AG04450 (cell line): ENCODE measurements at regions not wholly inside any gene's neighbourhood (a gene's known extent, or its start where the extent isn't known, plus 50 kb on each side); places are given as distances from the start of the nearest gene placed in this dataset.
"Not testable (repeated sequence)": the region's sequence is repeated elsewhere in the genome, so short reads cannot be mapped to it uniquely, and the experiment has no call there.

Source experiments
- CTCF ChIA-PET: fragments of 300-600, 350-600 bp; formaldehyde crosslinking; extraction: SDS; loops from one replicate; lab custom pipeline; 2022; ENCODE audit warnings: antibody characterized with exemption, inconsistent platforms; lab: Charles Lee
- POLR2A ChIA-PET: fragments of 350-600 bp; formaldehyde crosslinking; extraction: SDS; loops from one replicate; lab custom pipeline; 2021; ENCODE audit warnings: antibody characterized with exemption, inconsistent platforms; lab: Yijun Ruan, JAX
- DNase-seq: peaks from one replicate; pipeline ENCODE4 v3.0.0-alpha.2; 2011; ENCODE audit warnings: low read depth, low spot score
- H3K27ac ChIP-seq: one replicate; pipeline ENCODE4 v1.5.1; 2012; ENCODE audit warnings: low read depth, low read length, control low read depth
- H3K27me3 ChIP-seq: one replicate; pipeline ENCODE4 v1.6.0; 2012; ENCODE audit warnings: low read length; ENCODE audit not compliant: control insufficient read depth, insufficient read depth
- H3K4me3 ChIP-seq: 2 replicates; pipeline ENCODE4 v1.5.1; 2011; ENCODE audit warnings: mild to moderate bottlenecking, low read depth, low read length, control low read depth
- H3K9me3 ChIP-seq: 2 replicates; pipeline ENCODE4 v1.5.1; 2012; ENCODE audit warnings: low read length; ENCODE audit not compliant: control insufficient read depth, insufficient read depth
- TF ChIP-seq, protein P1 (sequence below): IDR thresholded peaks from 2 replicates; pipeline ENCODE4 v1.5.1; 2011; ENCODE audit warnings: low read depth, low read length, control low read depth, inconsistent platforms

DNA sequence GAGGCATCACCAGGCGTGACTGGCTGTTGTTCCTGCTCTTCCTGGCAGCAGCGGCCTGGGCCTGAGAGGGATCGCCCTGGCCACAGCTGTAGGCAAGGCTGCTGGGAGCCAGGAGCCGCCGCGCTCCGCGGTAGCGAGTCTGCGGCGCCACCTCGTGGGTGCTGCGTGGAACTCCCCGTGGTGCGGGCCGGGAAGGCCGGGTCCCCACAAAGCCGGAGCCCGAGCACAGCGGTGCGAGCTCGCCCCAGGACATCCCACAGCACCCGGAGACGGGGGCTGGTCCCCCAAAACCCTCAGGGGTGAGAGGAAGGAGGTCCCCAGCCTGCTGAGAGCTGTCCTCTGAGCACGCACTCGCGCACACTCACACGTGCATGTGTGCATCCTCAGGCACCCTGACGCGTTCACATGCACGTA, 320.0 kb upstream of the PLGLB1 start:
- peak; percentile 36 for DNase-seq
- CTCF ChIA-PET, POLR2A ChIA-PET: not testable (repeated sequence)

DNA sequence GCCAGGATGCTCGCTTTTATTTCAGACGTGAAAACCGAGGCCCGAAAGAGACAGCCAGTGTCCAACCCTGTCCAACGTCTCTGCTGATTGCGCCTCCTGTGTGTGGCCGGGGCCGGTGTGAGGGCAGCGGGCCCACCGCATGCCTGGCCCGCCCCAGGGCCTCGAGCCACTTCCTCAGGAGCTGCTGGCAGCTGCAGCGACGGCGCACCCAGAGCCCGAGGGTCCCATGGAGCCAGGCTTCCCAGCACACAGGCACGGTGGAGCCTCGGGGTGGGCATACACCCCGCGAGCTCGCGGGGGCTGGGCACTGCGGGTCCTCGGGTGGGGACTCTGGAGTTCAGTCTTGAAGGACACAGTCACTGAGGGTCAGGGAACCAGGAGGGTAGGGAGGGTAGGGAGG, 320.5 kb upstream of the PLGLB1 start:
- H3K27me3 ChIP-seq, H3K9me3 ChIP-seq, POLR2A ChIA-PET, CTCF ChIA-PET, H3K4me3 ChIP-seq, DNase-seq, H3K27ac ChIP-seq: not testable (repeated sequence)

More for the DNA sequence above, 320.0 kb upstream of the PLGLB1 start:
- TF ChIP-seq, protein P1, sequence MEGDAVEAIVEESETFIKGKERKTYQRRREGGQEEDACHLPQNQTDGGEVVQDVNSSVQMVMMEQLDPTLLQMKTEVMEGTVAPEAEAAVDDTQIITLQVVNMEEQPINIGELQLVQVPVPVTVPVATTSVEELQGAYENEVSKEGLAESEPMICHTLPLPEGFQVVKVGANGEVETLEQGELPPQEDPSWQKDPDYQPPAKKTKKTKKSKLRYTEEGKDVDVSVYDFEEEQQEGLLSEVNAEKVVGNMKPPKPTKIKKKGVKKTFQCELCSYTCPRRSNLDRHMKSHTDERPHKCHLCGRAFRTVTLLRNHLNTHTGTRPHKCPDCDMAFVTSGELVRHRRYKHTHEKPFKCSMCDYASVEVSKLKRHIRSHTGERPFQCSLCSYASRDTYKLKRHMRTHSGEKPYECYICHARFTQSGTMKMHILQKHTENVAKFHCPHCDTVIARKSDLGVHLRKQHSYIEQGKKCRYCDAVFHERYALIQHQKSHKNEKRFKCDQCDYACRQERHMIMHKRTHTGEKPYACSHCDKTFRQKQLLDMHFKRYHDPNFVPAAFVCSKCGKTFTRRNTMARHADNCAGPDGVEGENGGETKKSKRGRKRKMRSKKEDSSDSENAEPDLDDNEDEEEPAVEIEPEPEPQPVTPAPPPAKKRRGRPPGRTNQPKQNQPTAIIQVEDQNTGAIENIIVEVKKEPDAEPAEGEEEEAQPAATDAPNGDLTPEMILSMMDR, result peak; percentile 50
- not testable (repeated sequence) for H3K27ac ChIP-seq, H3K4me3 ChIP-seq, H3K9me3 ChIP-seq, H3K27me3 ChIP-seq

DNA sequence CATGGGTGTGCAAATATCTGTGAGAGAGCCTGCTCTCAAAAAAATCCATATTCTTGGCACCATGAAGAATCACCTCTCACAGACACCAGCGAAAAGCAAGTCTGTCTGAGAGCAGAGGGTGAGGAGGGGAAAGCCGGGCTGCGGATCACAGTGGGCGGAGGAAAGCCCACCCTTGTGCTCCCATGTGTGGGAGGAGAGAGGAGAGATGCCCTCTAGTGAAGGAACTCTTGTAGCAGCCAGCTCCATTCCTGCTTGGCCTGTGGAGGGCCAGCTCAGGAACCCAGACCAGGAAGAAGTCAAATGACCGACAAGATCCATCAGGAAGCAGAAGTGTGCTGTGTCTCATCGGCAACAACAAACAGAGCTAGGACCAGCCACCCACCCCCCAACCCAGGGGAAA, 321.7 kb upstream of the PLGLB1 start:
- POLR2A ChIA-PET, DNase-seq, CTCF ChIA-PET: not testable (repeated sequence)

DNA sequence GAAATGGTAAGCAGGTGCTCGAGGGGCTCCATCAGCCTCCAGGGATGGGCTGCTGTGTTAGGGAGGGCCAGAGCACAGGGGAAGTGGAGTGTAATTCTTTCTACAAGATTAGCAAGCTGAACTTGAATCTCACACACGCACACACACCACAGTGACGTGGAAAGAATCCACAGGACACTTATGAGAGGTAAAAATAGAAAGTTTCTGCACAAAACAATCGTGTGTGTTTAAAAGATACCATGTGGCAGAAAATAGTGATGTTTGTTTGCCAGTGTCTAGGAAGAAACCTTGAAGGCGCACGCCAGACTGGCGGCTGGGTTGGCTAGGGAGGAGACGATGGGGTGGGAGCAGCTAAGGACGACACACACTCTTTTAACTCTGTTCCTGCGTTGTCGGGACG, 323.6 kb upstream of the PLGLB1 start:
- POLR2A ChIA-PET, H3K27ac ChIP-seq, H3K4me3 ChIP-seq, H3K27me3 ChIP-seq, DNase-seq, CTCF ChIA-PET, H3K9me3 ChIP-seq: not testable (repeated sequence)

More for the DNA sequence above, 321.7 kb upstream of the PLGLB1 start:
- H3K4me3 ChIP-seq, H3K27me3 ChIP-seq, H3K27ac ChIP-seq, H3K9me3 ChIP-seq: not testable (repeated sequence)
- TF ChIP-seq, protein P1, result 0 out of 2 replicates have a peak, but pooled peaks have one; percentile 7

DNA sequence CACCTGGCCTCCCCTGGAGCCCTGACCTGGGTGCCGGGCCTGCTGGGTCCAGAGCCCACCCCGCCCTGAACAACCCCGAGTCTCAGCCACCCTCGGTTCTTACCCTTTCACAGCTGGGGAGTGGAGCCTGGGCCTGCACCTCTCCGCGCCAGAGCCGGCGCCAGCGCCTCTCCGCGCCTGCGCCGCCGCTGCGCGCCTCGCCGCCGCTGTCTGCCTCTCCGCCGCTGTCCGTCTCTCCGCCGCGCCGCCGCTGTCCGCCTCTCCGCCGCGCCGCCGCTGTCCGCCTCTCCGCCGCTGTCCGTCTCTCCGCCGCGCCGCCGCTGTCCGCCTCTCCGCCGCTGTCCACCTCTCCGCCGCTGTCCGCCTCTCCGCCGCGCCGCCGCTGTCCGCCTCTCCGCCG, 326.9 kb upstream of the PLGLB1 start:
- H3K9me3 ChIP-seq, H3K27ac ChIP-seq, DNase-seq, CTCF ChIA-PET, H3K27me3 ChIP-seq, POLR2A ChIA-PET: not testable (repeated sequence)
- peak overlapping the region; percentile 29; the same call in 1 of the 2 replicates for H3K4me3 ChIP-seq

DNA sequence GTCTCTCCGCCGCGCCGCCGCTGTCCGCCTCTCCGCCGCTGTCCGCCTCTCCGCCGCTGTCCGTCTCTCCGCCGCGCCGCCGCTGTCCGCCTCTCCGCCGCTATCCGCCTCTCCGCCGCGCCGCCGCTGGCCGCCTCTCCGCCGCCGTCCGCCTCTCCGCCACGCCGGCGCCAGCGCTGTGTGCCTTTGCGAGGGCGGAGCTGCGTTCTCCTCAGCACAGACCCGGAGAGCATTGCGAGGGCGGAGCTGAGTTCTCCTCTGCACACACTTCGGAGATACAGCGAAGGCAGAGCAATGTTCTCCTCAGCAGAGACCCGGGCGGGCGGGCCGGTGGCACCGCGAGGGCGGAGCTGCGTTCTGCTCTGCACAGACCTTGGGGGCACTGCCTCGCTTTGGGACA, 327.4 kb upstream of the PLGLB1 start:
- H3K9me3 ChIP-seq, H3K27ac ChIP-seq, POLR2A ChIA-PET, CTCF ChIA-PET, H3K4me3 ChIP-seq, H3K27me3 ChIP-seq, DNase-seq: not testable (repeated sequence)

DNA sequence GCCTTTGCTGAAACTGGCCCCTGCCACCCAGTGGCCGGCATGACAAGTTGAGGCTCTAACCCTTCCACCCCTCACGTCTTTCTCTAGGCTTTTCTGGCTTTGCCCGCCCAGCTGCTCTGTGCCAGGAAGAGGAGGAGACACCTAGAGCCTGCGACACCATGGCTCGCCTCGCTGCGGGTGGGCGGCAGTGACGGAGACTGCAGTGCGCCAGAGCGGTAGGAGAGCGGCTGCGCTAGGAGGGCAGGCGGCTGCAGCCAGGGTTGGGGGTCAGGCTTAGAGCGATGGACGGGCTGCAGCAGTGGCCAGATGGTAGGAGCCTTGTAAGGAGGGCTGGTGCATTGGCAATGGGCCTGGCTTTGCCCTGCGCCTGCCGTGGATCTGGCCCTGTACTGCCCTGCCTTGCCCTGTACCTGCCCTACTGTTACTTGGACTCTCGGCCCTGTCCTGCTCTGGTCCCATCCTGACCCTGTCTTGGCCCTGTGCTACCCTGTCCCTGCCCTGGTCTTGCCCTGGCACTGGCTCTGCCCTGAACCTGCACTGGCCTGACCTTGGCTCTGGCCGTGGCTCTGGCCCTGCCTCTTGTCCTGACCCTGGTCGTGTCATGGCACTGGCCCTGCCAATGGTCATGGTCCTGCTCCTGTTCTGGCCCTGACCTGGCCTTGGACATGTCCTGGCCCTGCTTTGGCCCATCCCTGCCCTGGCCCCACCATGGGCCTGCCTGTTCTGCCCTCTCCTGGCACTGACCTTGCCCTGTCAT, 330.7 kb upstream of the PLGLB1 start:
- H3K4me3 ChIP-seq, CTCF ChIA-PET, H3K27ac ChIP-seq, POLR2A ChIA-PET, H3K9me3 ChIP-seq, DNase-seq, H3K27me3 ChIP-seq: not testable (repeated sequence)

DNA sequence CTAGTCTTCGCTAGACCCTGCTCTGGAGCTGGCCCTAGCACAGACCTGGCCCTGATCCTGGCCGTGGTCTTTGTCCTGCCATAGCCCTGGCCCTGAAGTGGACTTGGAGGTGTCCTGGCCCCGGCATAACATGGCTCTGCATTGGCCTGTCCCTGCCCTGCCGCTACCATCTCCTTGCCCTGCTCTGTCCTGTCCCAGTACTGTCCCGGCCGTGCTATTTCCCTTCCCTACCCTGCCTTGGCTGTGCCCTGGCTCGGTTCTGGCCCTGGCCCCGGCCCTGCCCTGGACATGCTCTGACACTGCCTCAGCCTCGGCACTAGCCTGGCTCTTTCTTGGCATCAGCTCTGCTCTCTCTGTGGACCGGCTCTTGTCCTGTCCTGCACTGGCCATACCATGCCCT, 331.8 kb upstream of the PLGLB1 start:
- H3K27me3 ChIP-seq, H3K9me3 ChIP-seq, H3K4me3 ChIP-seq, H3K27ac ChIP-seq, POLR2A ChIA-PET, CTCF ChIA-PET, DNase-seq: not testable (repeated sequence)

DNA sequence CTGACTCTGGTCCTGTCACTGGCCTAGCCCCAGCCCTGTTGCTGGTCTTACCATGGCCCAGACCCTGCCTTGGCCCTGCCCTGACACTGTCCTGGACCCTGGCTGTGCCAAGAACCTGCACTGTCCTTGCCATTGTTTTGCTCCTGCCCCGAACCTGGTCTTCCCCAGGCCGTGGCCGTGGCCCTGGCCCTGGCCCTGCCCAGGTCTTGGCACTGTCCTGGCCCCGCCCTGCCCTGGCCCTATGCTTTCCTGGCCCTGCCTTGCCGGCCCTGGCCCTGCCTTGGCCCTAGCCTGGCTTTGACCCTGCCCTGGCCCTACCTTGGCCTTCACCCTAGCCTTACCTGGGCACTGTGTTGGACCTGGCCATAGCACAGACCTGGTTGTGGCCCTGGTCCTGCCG, 332.5 kb upstream of the PLGLB1 start:
- H3K9me3 ChIP-seq, H3K27me3 ChIP-seq, H3K27ac ChIP-seq, H3K4me3 ChIP-seq, DNase-seq, POLR2A ChIA-PET, CTCF ChIA-PET: not testable (repeated sequence)

DNA sequence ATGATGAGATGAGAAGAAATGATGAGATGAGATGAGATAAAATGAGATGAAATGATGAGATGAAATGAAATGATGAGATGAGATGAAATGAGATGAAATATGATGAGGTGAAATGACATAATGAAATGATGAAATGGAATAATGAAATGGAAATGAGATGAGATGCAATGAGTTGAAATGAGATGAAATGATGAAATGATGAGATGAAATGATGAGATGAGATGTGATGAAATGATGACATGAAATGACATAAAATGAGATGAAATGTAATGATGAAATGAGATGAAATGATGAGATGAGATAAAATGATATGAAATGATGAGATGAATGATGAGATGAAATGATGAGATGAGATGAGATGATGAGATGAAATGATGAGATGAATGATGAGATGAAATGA, 338.6 kb upstream of the PLGLB1 start:
- H3K27ac ChIP-seq, CTCF ChIA-PET, H3K27me3 ChIP-seq, DNase-seq, POLR2A ChIA-PET, H3K4me3 ChIP-seq, H3K9me3 ChIP-seq: not testable (repeated sequence)
